H9 (cell line): ENCODE measurements at regions not wholly inside any gene's neighbourhood (a gene's known extent, or its start where the extent isn't known, plus 50 kb on each side); places are given as distances from the start of the nearest gene placed in this dataset.

Source experiments
- DNase-seq: peaks from one replicate; pipeline ENCODE4 v3.0.0-alpha.2; 2017
- H2AFZ ChIP-seq: one replicate; pipeline ENCODE4 v1.6.1; 2013; ENCODE audit warnings: mild to moderate bottlenecking, low read length, control low read depth, moderate library complexity
- H2AK5ac ChIP-seq: 2 replicates; pipeline ENCODE4 v1.6.1; 2013; ENCODE audit warnings: low read length, control low read depth, mixed read lengths; ENCODE audit not compliant: insufficient read length
- H2BK120ac ChIP-seq: one replicate; pipeline ENCODE4 v1.6.1; 2013; ENCODE audit warnings: low read depth, mild to moderate bottlenecking, low read length, control low read depth, inconsistent platforms; ENCODE audit not compliant: poor library complexity, severe bottlenecking
- H2BK12ac ChIP-seq: 2 replicates; pipeline ENCODE4 v1.6.1; 2013; ENCODE audit warnings: low read length, control low read depth, mixed read lengths, low read depth; ENCODE audit not compliant: insufficient read length
- H2BK15ac ChIP-seq: 2 replicates; pipeline ENCODE4 v1.6.1; 2013; ENCODE audit warnings: low read depth, low read length, control low read depth
- H2BK20ac ChIP-seq: one replicate; pipeline ENCODE4 v1.6.1; 2013; ENCODE audit warnings: low read depth, mild to moderate bottlenecking, low read length, control low read depth, inconsistent platforms; ENCODE audit not compliant: poor library complexity, severe bottlenecking
- H2BK5ac ChIP-seq: 2 replicates; pipeline ENCODE4 v1.6.1; 2013; ENCODE audit warnings: low read length, control low read depth, mixed read lengths; ENCODE audit not compliant: insufficient read length
- H3K14ac ChIP-seq: 2 replicates; pipeline ENCODE4 v1.6.1; 2013; ENCODE audit warnings: low read length, control low read depth; ENCODE audit not compliant: insufficient read depth
- H3K18ac ChIP-seq: 2 replicates; pipeline ENCODE4 v1.6.1; 2013; ENCODE audit warnings: low read depth, mild to moderate bottlenecking, mixed read lengths, low read length, control low read depth; ENCODE audit not compliant: insufficient read length
- H3K23ac ChIP-seq: 2 replicates; pipeline ENCODE4 v1.6.1; 2013; ENCODE audit warnings: low read length, control low read depth, mixed read lengths, low read depth; ENCODE audit not compliant: insufficient read length
- H3K23me2 ChIP-seq: 2 replicates; pipeline ENCODE4 v1.6.1; 2013; ENCODE audit warnings: low read depth, mild to moderate bottlenecking, mixed read lengths, low read length, control low read depth; ENCODE audit not compliant: insufficient read length, poor library complexity, severe bottlenecking
- H3K27ac ChIP-seq: 2 replicates; pipeline ENCODE4 v1.5.1; 2013; ENCODE audit warnings: low read length, control low read depth, mixed read lengths, low read depth; ENCODE audit not compliant: insufficient read length
- H3K27me3 ChIP-seq: 2 replicates; pipeline ENCODE4 v1.6.1; 2013; ENCODE audit warnings: low read length, control low read depth, inconsistent platforms; ENCODE audit not compliant: insufficient read depth
- H3K4ac ChIP-seq: 2 replicates; pipeline ENCODE4 v1.6.1; 2013; ENCODE audit warnings: low read depth, mild to moderate bottlenecking, control low read depth, inconsistent platforms, low read length, moderate library complexity
- H3K4me1 ChIP-seq: 2 replicates; pipeline ENCODE4 v1.6.1; 2013; ENCODE audit warnings: low read length, control low read depth, inconsistent platforms; ENCODE audit not compliant: insufficient read depth
- H3K4me2 ChIP-seq: 2 replicates; pipeline ENCODE4 v1.6.1; 2013; ENCODE audit warnings: low read length, control low read depth, mixed read lengths; ENCODE audit not compliant: insufficient read length, insufficient read depth
- H3K56ac ChIP-seq: 2 replicates; pipeline ENCODE4 v1.6.1; 2013; ENCODE audit warnings: low read depth, mild to moderate bottlenecking, mixed read lengths, low read length, control low read depth; ENCODE audit not compliant: insufficient read length
- H3K79me1 ChIP-seq: 2 replicates; pipeline ENCODE4 v1.6.1; 2013; ENCODE audit warnings: low read depth, mild to moderate bottlenecking, moderate library complexity, low read length, control low read depth, inconsistent platforms; ENCODE audit not compliant: insufficient read depth, poor library complexity, severe bottlenecking
- H3K79me2 ChIP-seq: 2 replicates; pipeline ENCODE4 v1.6.1; 2013; ENCODE audit warnings: low read length, control low read depth, inconsistent platforms; ENCODE audit not compliant: insufficient read depth
- H3K9ac ChIP-seq: 2 replicates; pipeline ENCODE4 v1.6.1; 2013; ENCODE audit warnings: low read length, control low read depth, mixed read lengths; ENCODE audit not compliant: insufficient read length; ENCODE audit errors: extremely low read depth
- H3K9me3 ChIP-seq: one replicate; pipeline ENCODE4 v1.6.1; 2013; ENCODE audit warnings: low read depth, low read length, inconsistent platforms; ENCODE audit not compliant: control insufficient read depth
- H3T11ph ChIP-seq: one replicate; pipeline ENCODE4 v1.6.1; 2013; ENCODE audit warnings: mild to moderate bottlenecking, low read length, control low read depth, inconsistent platforms
- H4K20me1 ChIP-seq: one replicate; pipeline ENCODE4 v1.6.1; 2013; ENCODE audit not compliant: control insufficient read depth, insufficient read length, insufficient read depth
- H4K5ac ChIP-seq: 2 replicates; pipeline ENCODE4 v1.6.1; 2013; ENCODE audit warnings: low read depth, mild to moderate bottlenecking, mixed read lengths, low read length, control low read depth; ENCODE audit not compliant: insufficient read length
- H4K8ac ChIP-seq: replicated peaks from 2 replicates; pipeline ENCODE4 v1.6.1; 2013; ENCODE audit warnings: low read length, control low read depth, mixed read lengths, low read depth; ENCODE audit not compliant: insufficient read length
- H4K91ac ChIP-seq: 2 replicates; pipeline ENCODE4 v1.6.1; 2013; ENCODE audit warnings: low read depth, mild to moderate bottlenecking, moderate library complexity, mixed read lengths, low read length, control low read depth; ENCODE audit not compliant: insufficient read length
- H3K27ac Mint-ChIP-seq, 3 experiments: 2 replicates in 2 of 3; 3 replicates in 1 of 3; pipeline ENCODE4 v1.8.0; 2020 to 2021; ENCODE audit warnings: mixed read lengths in 3 of 3, mild to moderate bottlenecking in 1 of 3, moderate library complexity in 1 of 3
- H3K27me3 Mint-ChIP-seq: 2 replicates; pipeline ENCODE4 v1.8.0; 2021; ENCODE audit warnings: low read depth, mild to moderate bottlenecking, moderate library complexity, mixed read lengths
- H3K36me3 Mint-ChIP-seq, 3 experiments: 2 replicates in 2 of 3; 3 replicates in 1 of 3; pipeline ENCODE4 v1.8.0; 2020 to 2021; ENCODE audit warnings: low read depth in 3 of 3, mixed read lengths in 3 of 3; ENCODE audit not compliant: insufficient read depth in 1 of 3
- H3K4me1 Mint-ChIP-seq, 2 experiments: 2 replicates each; pipeline ENCODE4 v1.8.0; 2020; ENCODE audit warnings: mixed read lengths in 2 of 2
- H3K4me3 Mint-ChIP-seq, 2 experiments: 2 replicates in 1 of 2; 3 replicates in 1 of 2; pipeline ENCODE4 v1.8.0; 2020 to 2021; ENCODE audit warnings: mild to moderate bottlenecking in 2 of 2, mixed read lengths in 2 of 2, moderate library complexity in 1 of 2
- H3K9me3 Mint-ChIP-seq, 2 experiments: 2 replicates in 1 of 2; 3 replicates in 1 of 2; pipeline ENCODE4 v1.8.0; 2020; ENCODE audit warnings: mild to moderate bottlenecking in 2 of 2, mixed read lengths in 2 of 2, moderate library complexity in 1 of 2
- CTCF ChIP-seq: fragments of 200-600 bp; sonication (generic); conservative IDR thresholded peaks from 3 replicates; pipeline ENCODE4 v1.8.0; 2021; ENCODE audit warnings: antibody characterized with exemption, mild to moderate bottlenecking
- WGBS: extraction: QIAGEN DNeasy Blood & Tissue Kit; methylation state at CpG from one replicate; pipeline ENCODE4 v1.1.7; 2013; ENCODE audit warnings: missing lambda C conversion rate, low lambda C conversion rate, mixed read lengths; ENCODE audit not compliant: insufficient read length; ENCODE audit errors: extremely low coverage; 5-methylcytosine and 5-hydroxymethylcytosine counted together

GRCh38 chr11:116536416-116536815 is 236.4 kb downstream of the BUD13 start:
- Histone ChIP-seq H3K27ac (no peak overlapping the region), H2BK15ac (no peak overlapping the region), H3K79me1 (no peaks in the 10 kb centered on the region), H3K9me3 (no peaks in the 10 kb centered on the region), H2AFZ (no peak overlapping the region), H2BK20ac (no peak overlapping the region), H2BK12ac (no peak overlapping the region), H4K5ac (no peak overlapping the region), H4K91ac (no peak overlapping the region), H2BK5ac (no peak overlapping the region), H3K14ac (no peak overlapping the region), H3K4me1 (0 out of 2 replicates have a peak, but pooled peaks cover 3% of the 10 kb centered on the region), H3K18ac (no peak overlapping the region), H3K4ac (no peak overlapping the region), H3K23ac (no peak overlapping the region), H2AK5ac (no peak overlapping the region), H3K4me2 (no peak overlapping the region), H2BK120ac (no peak overlapping the region), H3K79me2 (no peaks in the 10 kb centered on the region), H3K9ac (no peak overlapping the region), H4K20me1 (no peaks in the 10 kb centered on the region), H3K27me3 (no peaks in the 10 kb centered on the region; the same call in 1 of the 2 replicates), H3T11ph (no peak overlapping the region), H3K56ac (no peak overlapping the region), H4K8ac (no peak overlapping the region), H3K23me2 (no peaks in the 10 kb centered on the region)
- TF ChIP-seq CTCF = no peak
- Mint-ChIP-seq H3K4me3 (no peak overlapping the region), H3K27me3 (peaks cover 69% of the 10 kb centered on the region), H3K9me3 (peaks cover 3 to 9% of the 10 kb centered on the region in 2 experiments; a peak in 3 of 5 replicates), H3K27ac (no peak overlapping the region), H3K36me3 (peaks cover 0 to 7% (median 2%) of the 10 kb centered on the region in 3 experiments; a peak in 3 of 7 replicates), H3K4me1 (peaks cover 25 to 26% of the 10 kb centered on the region in 2 experiments)
- DNase-seq = no peak
- no CpG with 5 or more reads among the region's 3 CpGs for WGBS
